HG03139 (cell line): ENCODE measurements at regions not wholly inside any gene's neighbourhood (a gene's known extent, or its start where the extent isn't known, plus 50 kb on each side); places are given as distances from the start of the nearest gene placed in this dataset.
"Not testable (repeated sequence)": the region's sequence is repeated elsewhere in the genome, so short reads cannot be mapped to it uniquely, and the experiment has no call there.

ENCODE experiments used
- ATAC-seq: cut with Tn5 transposase; IDR thresholded peaks from one replicate; pipeline ENCODE4 v1.9.1; 2021; ENCODE audit not compliant: unreplicated experiment

- ATAC-seq = no peak
Observed at GRCh38 chr4:104010722-104011121, 290.9 kb upstream of the TACR3 start.

GRCh38 chr4:104002318-104002717, 282.5 kb upstream of the TACR3 start:
- not testable (repeated sequence) for ATAC-seq

GRCh38 chr4:103998756-103999155, 279.0 kb upstream of the TACR3 start:
- ATAC-seq = no peak

- ATAC-seq = no peak
Observed at GRCh38 chr4:103996637-103997036, 276.9 kb upstream of the TACR3 start.

GRCh38 chr4:103996064-103996463, 276.3 kb upstream of the TACR3 start:
- no peak for ATAC-seq

- ATAC-seq = no peak
Observed at GRCh38 chr4:103994059-103994458, 274.3 kb upstream of the TACR3 start.

- no peak for ATAC-seq
Observed at GRCh38 chr4:103982454-103982853, 262.7 kb upstream of the TACR3 start.

GRCh38 chr4:103948244-103949018, 228.6 kb upstream of the TACR3 start:
- ATAC-seq = no peak

GRCh38 chr4:103947617-103948016, 227.8 kb upstream of the TACR3 start:
- no peak for ATAC-seq

GRCh38 chr4:103946621-103947268, 227.0 kb upstream of the TACR3 start:
- not testable (repeated sequence) for ATAC-seq

- no peak for ATAC-seq
Observed at GRCh38 chr4:103938488-103938887, 218.7 kb upstream of the TACR3 start.

- ATAC-seq = no peak
Observed at GRCh38 chr4:103936653-103937145, 216.9 kb upstream of the TACR3 start.

- no peak for ATAC-seq
Observed at GRCh38 chr4:103934178-103934789, 214.5 kb upstream of the TACR3 start.

- ATAC-seq = no peak
Observed at GRCh38 chr4:103928370-103928769, 208.6 kb upstream of the TACR3 start.

GRCh38 chr4:103923551-103923950, 203.8 kb upstream of the TACR3 start:
- no peak for ATAC-seq

GRCh38 chr4:103918214-103918613, 198.4 kb upstream of the TACR3 start:
- no peak for ATAC-seq

GRCh38 chr4:103915224-103915869, 195.6 kb upstream of the TACR3 start:
- ATAC-seq = peak; percentile 80

GRCh38 chr4:103907414-103907813, 187.6 kb upstream of the TACR3 start:
- no peak for ATAC-seq

GRCh38 chr4:103904123-103904522, 184.3 kb upstream of the TACR3 start:
- ATAC-seq = no peak

- ATAC-seq = no peak
Observed at GRCh38 chr4:103902730-103903129, 182.9 kb upstream of the TACR3 start.

- no peak for ATAC-seq
Observed at GRCh38 chr4:103895876-103896465, 176.2 kb upstream of the TACR3 start.
